Stomach (tissue), 4 donors: ENCODE measurements at regions not wholly inside any gene's neighbourhood (a gene's known extent, or its start where the extent isn't known, plus 50 kb on each side); places are given as distances from the start of the nearest gene placed in this dataset.

Experiments used
- EP300 ChIP-seq: sonication (generic); formaldehyde crosslinking; IDR thresholded peaks from one replicate; pipeline ENCODE4 v1.6.1; 2017; ENCODE audit warnings: antibody characterized with exemption
- POLR2A ChIP-seq, 4 donors: fragments of 450-650 bp; IDR thresholded peaks; one replicate each; pipeline ENCODE4 v1.6.1; 2016; ENCODE audit warnings: antibody characterized with exemption in 4 of 4, control low read depth in 2 of 4, mild to moderate bottlenecking in 1 of 4, moderate library complexity in 1 of 4
- POLR2AphosphoS5 ChIP-seq, 3 donors: sonication (generic); formaldehyde crosslinking; IDR thresholded peaks; one replicate each; pipeline ENCODE4 v1.6.1; 2016; ENCODE audit warnings: antibody characterized with exemption in 3 of 3
- TF ChIP-seq, protein P1 (sequence below), 7 experiments: fragments of 450-650 bp in 4 of 7; fragments of 200-600 bp in 3 of 7; sonication (generic) in 3 of 7; IDR thresholded peaks; one replicate each; pipeline ENCODE4 v1.5.1; 2016 to 2019; ENCODE audit warnings: antibody characterized with exemption in 7 of 7, control low read depth in 2 of 7, mild to moderate bottlenecking in 1 of 7

- TF ChIP-seq, protein P1, sequence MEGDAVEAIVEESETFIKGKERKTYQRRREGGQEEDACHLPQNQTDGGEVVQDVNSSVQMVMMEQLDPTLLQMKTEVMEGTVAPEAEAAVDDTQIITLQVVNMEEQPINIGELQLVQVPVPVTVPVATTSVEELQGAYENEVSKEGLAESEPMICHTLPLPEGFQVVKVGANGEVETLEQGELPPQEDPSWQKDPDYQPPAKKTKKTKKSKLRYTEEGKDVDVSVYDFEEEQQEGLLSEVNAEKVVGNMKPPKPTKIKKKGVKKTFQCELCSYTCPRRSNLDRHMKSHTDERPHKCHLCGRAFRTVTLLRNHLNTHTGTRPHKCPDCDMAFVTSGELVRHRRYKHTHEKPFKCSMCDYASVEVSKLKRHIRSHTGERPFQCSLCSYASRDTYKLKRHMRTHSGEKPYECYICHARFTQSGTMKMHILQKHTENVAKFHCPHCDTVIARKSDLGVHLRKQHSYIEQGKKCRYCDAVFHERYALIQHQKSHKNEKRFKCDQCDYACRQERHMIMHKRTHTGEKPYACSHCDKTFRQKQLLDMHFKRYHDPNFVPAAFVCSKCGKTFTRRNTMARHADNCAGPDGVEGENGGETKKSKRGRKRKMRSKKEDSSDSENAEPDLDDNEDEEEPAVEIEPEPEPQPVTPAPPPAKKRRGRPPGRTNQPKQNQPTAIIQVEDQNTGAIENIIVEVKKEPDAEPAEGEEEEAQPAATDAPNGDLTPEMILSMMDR (IDR thresholded peaks at IDR 0.05), result no peak
- TF ChIP-seq POLR2A (IDR thresholded peaks at IDR 0.05), result no peak
- no peak for TF ChIP-seq POLR2AphosphoS5 (IDR thresholded peaks at IDR 0.05)
- no peak for TF ChIP-seq EP300
Observed at GRCh38 chr1:115459161-115459560, 121.1 kb upstream of the NGF start.
